ENCODE measurements at regions not wholly inside any gene's neighbourhood (a gene's known extent, or its start where the extent isn't known, plus 50 kb on each side); places are given as distances from the start of the nearest gene placed in this dataset.

- no peak for TF ChIP-seq CTCF (IDR thresholded peaks at IDR 0.05)
- no peak for TF ChIP-seq POLR2A (IDR thresholded peaks at IDR 0.05)
These were observed 169.7 kb upstream of the IRX2 start for GRCh38 chr5:2921176-2921575.

All from tibial nerve (tissue), 3 donors.